ENCODE measurements at regions not wholly inside any gene's neighbourhood (a gene's known extent, or its start where the extent isn't known, plus 50 kb on each side); places are given as distances from the start of the nearest gene placed in this dataset.

DNA sequence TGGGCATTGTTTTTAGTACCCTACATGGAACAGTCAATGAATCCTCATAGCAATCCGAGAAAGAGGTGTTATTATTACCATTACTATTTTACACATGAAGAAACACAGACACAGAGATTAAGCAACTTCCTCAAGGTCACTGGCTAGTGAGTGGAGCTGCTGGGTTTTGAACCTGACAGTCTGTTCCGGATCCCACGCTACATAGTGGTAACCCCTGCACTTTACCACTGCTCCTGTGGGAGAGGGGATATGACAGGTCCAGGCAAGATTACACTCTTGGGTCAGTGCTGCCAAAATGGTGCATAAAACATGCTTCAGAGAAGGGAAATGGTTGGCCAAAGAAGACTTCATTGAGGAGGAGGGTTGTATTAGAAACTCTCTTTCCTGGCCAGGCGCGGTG lies 185.7 kb downstream of the XPNPEP1 start:
- TF ChIP-seq, protein P1, sequence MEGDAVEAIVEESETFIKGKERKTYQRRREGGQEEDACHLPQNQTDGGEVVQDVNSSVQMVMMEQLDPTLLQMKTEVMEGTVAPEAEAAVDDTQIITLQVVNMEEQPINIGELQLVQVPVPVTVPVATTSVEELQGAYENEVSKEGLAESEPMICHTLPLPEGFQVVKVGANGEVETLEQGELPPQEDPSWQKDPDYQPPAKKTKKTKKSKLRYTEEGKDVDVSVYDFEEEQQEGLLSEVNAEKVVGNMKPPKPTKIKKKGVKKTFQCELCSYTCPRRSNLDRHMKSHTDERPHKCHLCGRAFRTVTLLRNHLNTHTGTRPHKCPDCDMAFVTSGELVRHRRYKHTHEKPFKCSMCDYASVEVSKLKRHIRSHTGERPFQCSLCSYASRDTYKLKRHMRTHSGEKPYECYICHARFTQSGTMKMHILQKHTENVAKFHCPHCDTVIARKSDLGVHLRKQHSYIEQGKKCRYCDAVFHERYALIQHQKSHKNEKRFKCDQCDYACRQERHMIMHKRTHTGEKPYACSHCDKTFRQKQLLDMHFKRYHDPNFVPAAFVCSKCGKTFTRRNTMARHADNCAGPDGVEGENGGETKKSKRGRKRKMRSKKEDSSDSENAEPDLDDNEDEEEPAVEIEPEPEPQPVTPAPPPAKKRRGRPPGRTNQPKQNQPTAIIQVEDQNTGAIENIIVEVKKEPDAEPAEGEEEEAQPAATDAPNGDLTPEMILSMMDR (conservative IDR thresholded peaks at IDR 0.05; ENCODE audit: low read depth, low read length) = no peak
- TF ChIP-seq EZH2 (IDR thresholded peaks at IDR 0.05; ENCODE audit: low read length, unreplicated experiment) (no peak), EZH2phosphoT487 (IDR thresholded peaks at IDR 0.05; ENCODE audit: borderline replicate concordance, low read length) (no peak)
